H1 (cell line): ENCODE measurements at regions not wholly inside any gene's neighbourhood (a gene's known extent, or its start where the extent isn't known, plus 50 kb on each side); places are given as distances from the start of the nearest gene placed in this dataset.

ENCODE experiments used
- CTCF ChIA-PET: fragments of 300-600 bp; sonication (Branson Sonifier 250); formaldehyde crosslinking; loops from one replicate; lab custom pipeline; 2021; ENCODE audit not compliant: partially characterized antibody; lab: Charles Lee
- POLR2A ChIA-PET: fragments of 300-600 bp; sonication (Branson Sonifier 250); formaldehyde crosslinking; loops from one replicate; lab custom pipeline; 2021; ENCODE audit warnings: inconsistent platforms; ENCODE audit not compliant: partially characterized antibody; lab: Charles Lee
- DNase-seq, 2 experiments: peaks; one replicate each; pipeline versions ENCODE4 v3.0.0 to v3.0.0-alpha.2; 2010 to 2022; ENCODE audit warnings: low spot score in 2 of 2, low read depth in 1 of 2, mixed read lengths in 1 of 2
- FAIRE-seq: peaks from 2 replicates; lab custom pipeline; 2011; peaks lifted over from hg19 to GRCh38; lab: Jason Lieb, UNC
- H2AFZ ChIP-seq: 2 replicates; pipeline ENCODE4 v1.8.1; 2012; ENCODE audit warnings: low read length, inconsistent platforms
- H2AK5ac ChIP-seq: 2 replicates; pipeline ENCODE4 v1.6.1; 2013; ENCODE audit warnings: low read depth, low read length
- H2BK120ac ChIP-seq: replicated peaks from 2 replicates; pipeline ENCODE3; 2013; ENCODE audit warnings: low read depth, low read length, inconsistent platforms
- H2BK12ac ChIP-seq: 2 replicates; pipeline ENCODE4 v1.6.1; 2013; ENCODE audit warnings: low read depth, low read length
- H2BK15ac ChIP-seq: 2 replicates; pipeline ENCODE4 v1.6.1; 2013; ENCODE audit warnings: low read length
- H2BK20ac ChIP-seq: 2 replicates; pipeline ENCODE4 v1.6.1; 2013; ENCODE audit warnings: low read length
- H2BK5ac ChIP-seq: 2 replicates; pipeline ENCODE4 v1.6.1; 2013; ENCODE audit warnings: low read depth, low read length
- H3K14ac ChIP-seq: 2 replicates; pipeline ENCODE4 v1.6.1; 2013; ENCODE audit warnings: inconsistent platforms; ENCODE audit not compliant: insufficient read length
- H3K18ac ChIP-seq: 2 replicates; pipeline ENCODE4 v1.6.1; 2013; ENCODE audit warnings: low read length; ENCODE audit errors: extremely low read depth
- H3K23ac ChIP-seq: 2 replicates; pipeline ENCODE4 v1.6.1; 2013; ENCODE audit warnings: inconsistent platforms; ENCODE audit not compliant: insufficient read length
- H3K23me2 ChIP-seq: 2 replicates; pipeline ENCODE4 v1.6.1; 2013; ENCODE audit warnings: low read depth, low read length
- H3K27ac ChIP-seq: 2 replicates; pipeline ENCODE4 v1.6.1; 2011; ENCODE audit warnings: low read depth, low read length, inconsistent platforms
- H3K27me3 ChIP-seq, 4 experiments: replicated peaks in 1 of 4; 1 replicate in 1 of 4; 2 replicates in 3 of 4; pipeline versions ENCODE4 v1.6.1 to v1.8.1; 2011 to 2013; ENCODE audit warnings: low read length in 3 of 4, mild to moderate bottlenecking in 3 of 4, inconsistent platforms in 2 of 4, mixed read lengths in 2 of 4, moderate library complexity in 1 of 4; ENCODE audit not compliant: control insufficient read depth in 3 of 4, insufficient read depth in 3 of 4; ENCODE audit errors: extremely low read depth in 1 of 4
- H3K36me3 ChIP-seq, 4 experiments: 2 replicates each; pipeline versions ENCODE4 v1.6.1 to v1.8.1; 2011 to 2013; ENCODE audit warnings: mild to moderate bottlenecking in 4 of 4, low read length in 3 of 4, moderate library complexity in 2 of 4, control low read depth in 1 of 4, inconsistent platforms in 1 of 4; ENCODE audit not compliant: insufficient read depth in 4 of 4, control insufficient read depth in 2 of 4
- H3K4ac ChIP-seq: replicated peaks from 2 replicates; pipeline ENCODE3; 2013; ENCODE audit warnings: low read length, low read depth, mixed read lengths, inconsistent platforms; ENCODE audit not compliant: insufficient read length
- H3K4me1 ChIP-seq, 4 experiments: replicated peaks in 1 of 4; 1 replicate in 1 of 4; 2 replicates in 3 of 4; pipeline versions ENCODE4 v1.6.1 to v1.8.1; 2011 to 2013; ENCODE audit warnings: low read length in 3 of 4, inconsistent platforms in 2 of 4, mixed read lengths in 1 of 4; ENCODE audit not compliant: insufficient read depth in 4 of 4, control insufficient read depth in 3 of 4
- H3K4me2 ChIP-seq, 2 experiments: 2 replicates each; pipeline versions ENCODE4 v1.6.1 to v1.8.1; 2011 to 2013; ENCODE audit warnings: low read depth in 2 of 2, low read length in 2 of 2, control low read depth in 1 of 2, inconsistent platforms in 1 of 2, mild to moderate bottlenecking in 1 of 2; ENCODE audit not compliant: insufficient read depth in 1 of 2
- H3K4me3 ChIP-seq, 4 experiments: fragments of 200-600, 300-600 bp in 1 of 4; sonication (generic), shearing (Covaris generic), sonication (Bioruptor Twin) in 1 of 4; 2 replicates each; pipeline versions ENCODE4 v1.5.1 to v1.8.1; 2011 to 2016; ENCODE audit warnings: low read length in 4 of 4, low read depth in 3 of 4, control low read depth in 2 of 4, inconsistent platforms in 2 of 4, mild to moderate bottlenecking in 2 of 4, mixed read lengths in 1 of 4, moderate library complexity in 1 of 4; ENCODE audit not compliant: insufficient read depth in 2 of 4; ENCODE audit errors: extremely low read depth in 1 of 4
- H3K56ac ChIP-seq: replicated peaks from 2 replicates; pipeline ENCODE3; 2013; ENCODE audit warnings: low read depth, mild to moderate bottlenecking, mixed read lengths, low read length, inconsistent platforms; ENCODE audit not compliant: insufficient read length
- H3K79me1 ChIP-seq: 2 replicates; pipeline ENCODE4 v1.6.1; 2013; ENCODE audit warnings: low read depth, low read length, control low read depth
- H3K79me2 ChIP-seq, 2 experiments: 2 replicates each; pipeline versions ENCODE4 v1.6.1 to v1.8.1; 2012 to 2013; ENCODE audit warnings: low read length in 2 of 2, mild to moderate bottlenecking in 2 of 2, inconsistent platforms in 1 of 2; ENCODE audit not compliant: insufficient read depth in 2 of 2, control insufficient read depth in 1 of 2
- H3K9ac ChIP-seq, 4 experiments: replicated peaks in 1 of 4; 1 replicate in 1 of 4; 2 replicates in 3 of 4; pipeline versions ENCODE4 v1.6.1 to v1.8.1; 2011 to 2013; ENCODE audit warnings: low read depth in 3 of 4, low read length in 3 of 4, control low read depth in 2 of 4, mild to moderate bottlenecking in 2 of 4, moderate library complexity in 2 of 4, inconsistent platforms in 1 of 4; ENCODE audit errors: extremely low read depth in 1 of 4
- H3K9me3 ChIP-seq, 2 experiments: 2 replicates each; pipeline versions ENCODE4 v1.6.1 to v1.8.1; 2012 to 2013; ENCODE audit warnings: mild to moderate bottlenecking in 2 of 2, moderate library complexity in 2 of 2, control low read depth in 1 of 2, inconsistent platforms in 1 of 2, low read depth in 1 of 2, low read length in 1 of 2, mixed read lengths in 1 of 2; ENCODE audit not compliant: insufficient read depth in 2 of 2
- H4K20me1 ChIP-seq, 2 experiments: replicated peaks in 1 of 2; 2 replicates each; pipeline versions ENCODE3 to v1.8.1; 2011 to 2013; ENCODE audit warnings: inconsistent platforms in 2 of 2, low read length in 2 of 2, mild to moderate bottlenecking in 1 of 2; ENCODE audit not compliant: insufficient read depth in 2 of 2, control insufficient read depth in 1 of 2
- H4K5ac ChIP-seq: 2 replicates; pipeline ENCODE4 v1.6.1; 2013; ENCODE audit warnings: low read length, low read depth, mixed read lengths, inconsistent platforms; ENCODE audit not compliant: insufficient read length
- H4K8ac ChIP-seq: 2 replicates; pipeline ENCODE4 v1.8.0; 2013; ENCODE audit warnings: mild to moderate bottlenecking, moderate library complexity, low read length, inconsistent platforms; ENCODE audit not compliant: insufficient read depth; ENCODE audit errors: extremely low read depth
- H4K91ac ChIP-seq: replicated peaks from 2 replicates; pipeline ENCODE3; 2013; ENCODE audit warnings: low read length, mixed read lengths, inconsistent platforms; ENCODE audit not compliant: insufficient read length
- CBX5 ChIP-seq: fragments of 300-800, 300-1000 bp; sonication (generic); IDR thresholded peaks from 2 replicates; pipeline ENCODE4 v1.7.1; 2016; ENCODE audit warnings: antibody characterized with exemption, low read length, low read depth
- GABPA ChIP-seq: IDR thresholded peaks from 2 replicates; pipeline ENCODE4 v1.6.1; 2011; ENCODE audit warnings: mild to moderate bottlenecking, low read length, moderate library complexity, borderline replicate concordance; ENCODE audit not compliant: insufficient read depth
- JUND ChIP-seq: IDR thresholded peaks from 2 replicates; pipeline ENCODE4 v1.6.1; 2011; ENCODE audit warnings: mild to moderate bottlenecking, improper control_type of control experiment, low read length
- SIRT6 ChIP-seq: IDR thresholded peaks from one replicate; pipeline ENCODE4 v1.7.1; 2012; ENCODE audit warnings: low read length, inconsistent platforms
- SP1 ChIP-seq: IDR thresholded peaks from 2 replicates; pipeline ENCODE4 v1.6.1; 2011; ENCODE audit warnings: low read depth, low read length
- WGBS, 2 experiments: shearing (Covaris generic) in 1 of 2; methylation state at CpG; one replicate each; pipeline versions ENCODE4 v1.1.6 to v1.1.7; 2013 to 2015; ENCODE audit warnings: low lambda C conversion rate in 2 of 2, mixed read lengths in 2 of 2, inconsistent platforms in 1 of 2, low coverage in 1 of 2, missing lambda C conversion rate in 1 of 2; ENCODE audit not compliant: insufficient replicate concordance in 2 of 2, insufficient coverage in 1 of 2, insufficient read length in 1 of 2; ENCODE audit errors: extremely low coverage in 1 of 2, missing lambda C conversion rate in 1 of 2; 5-methylcytosine and 5-hydroxymethylcytosine counted together
- TF ChIP-seq, protein P1 (sequence below): IDR thresholded peaks from 2 replicates; pipeline ENCODE4 v1.6.1; 2012; ENCODE audit warnings: inconsistent platforms

DNA sequence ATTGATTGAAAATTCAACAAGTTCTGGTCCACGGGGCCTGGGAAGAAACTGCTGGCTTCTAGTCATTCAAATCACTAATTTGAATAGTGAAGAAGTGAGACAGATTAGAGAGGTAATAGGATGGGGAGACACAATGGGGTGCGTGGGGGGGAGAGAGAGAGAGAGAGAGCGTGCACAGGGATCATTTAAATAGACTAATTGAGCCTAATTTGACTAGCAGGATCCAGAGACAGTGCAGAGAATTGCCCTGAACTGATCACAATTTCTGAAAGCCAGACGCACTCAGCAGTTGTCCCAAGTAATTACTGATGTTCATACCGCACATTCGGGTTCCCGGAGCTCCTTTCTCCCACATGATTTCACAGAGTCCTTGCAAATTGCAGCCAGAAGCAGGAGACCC, 50.3 kb upstream of the C5orf58 start:
- Histone ChIP-seq H3K18ac (no peak overlapping the region), H3K36me3 (no peaks in the 10 kb centered on the region), H2AFZ (no peak overlapping the region), H4K91ac (no peak overlapping the region), H4K8ac (no peak overlapping the region), H2AK5ac (no peak overlapping the region), H3K4me3 (no peak overlapping the region), H3K14ac (no peak overlapping the region), H4K20me1 (no peaks in the 10 kb centered on the region), H3K27ac (no peak overlapping the region), H3K9me3 (no peaks in the 10 kb centered on the region), H3K23ac (no peak overlapping the region), H3K79me2 (no peaks in the 10 kb centered on the region), H4K5ac (no peak overlapping the region), H3K56ac (no peak overlapping the region), H2BK12ac (no peak overlapping the region), H2BK120ac (no peak overlapping the region), H3K9ac (no peak overlapping the region), H2BK20ac (no peak overlapping the region), H2BK15ac (no peak overlapping the region), H3K4ac (no peak overlapping the region), H3K79me1 (no peaks in the 10 kb centered on the region), H3K27me3 (no peaks in the 10 kb centered on the region), H3K4me1 (no peaks in the 10 kb centered on the region), H3K4me2 (no peak overlapping the region), H3K23me2 (no peaks in the 10 kb centered on the region), H2BK5ac (no peak overlapping the region)
- ChIA-PET POLR2A (no interaction called here), CTCF (interaction anchor here (0.9 to 9.4 kb wide), 15 partner anchors 9 to 104 kb away, joined by 3 to 217 read pairs (median 4); partner anchors contain the start of gene FOXI1)
- 77% methylated on average over 7 of the region's 7 CpGs; no CpG with 5 or more reads in 1 of the 2 experiments for WGBS, 2 experiments
- TF ChIP-seq GABPA (no peak), SIRT6 (no peak), JUND (no peak), SP1 (no peak), CBX5 (no peak)
- TF ChIP-seq, protein P1, sequence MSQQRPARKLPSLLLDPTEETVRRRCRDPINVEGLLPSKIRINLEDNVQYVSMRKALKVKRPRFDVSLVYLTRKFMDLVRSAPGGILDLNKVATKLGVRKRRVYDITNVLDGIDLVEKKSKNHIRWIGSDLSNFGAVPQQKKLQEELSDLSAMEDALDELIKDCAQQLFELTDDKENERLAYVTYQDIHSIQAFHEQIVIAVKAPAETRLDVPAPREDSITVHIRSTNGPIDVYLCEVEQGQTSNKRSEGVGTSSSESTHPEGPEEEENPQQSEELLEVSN = no peak
- DNase-seq (no peak), FAIRE-seq (no peak)
